Medulla oblongata (tissue), 1 donor: ENCODE measurements at regions not wholly inside any gene's neighbourhood (a gene's known extent, or its start where the extent isn't known, plus 50 kb on each side); places are given as distances from the start of the nearest gene placed in this dataset.
"Not testable (repeated sequence)": the region's sequence is repeated elsewhere in the genome, so short reads cannot be mapped to it uniquely, and the experiment has no call there.

Source experiments
- DNase-seq: peaks from one replicate; pipeline ENCODE4 v3.0.0-alpha.2; 2015; ENCODE audit errors: extremely low spot score

DNA sequence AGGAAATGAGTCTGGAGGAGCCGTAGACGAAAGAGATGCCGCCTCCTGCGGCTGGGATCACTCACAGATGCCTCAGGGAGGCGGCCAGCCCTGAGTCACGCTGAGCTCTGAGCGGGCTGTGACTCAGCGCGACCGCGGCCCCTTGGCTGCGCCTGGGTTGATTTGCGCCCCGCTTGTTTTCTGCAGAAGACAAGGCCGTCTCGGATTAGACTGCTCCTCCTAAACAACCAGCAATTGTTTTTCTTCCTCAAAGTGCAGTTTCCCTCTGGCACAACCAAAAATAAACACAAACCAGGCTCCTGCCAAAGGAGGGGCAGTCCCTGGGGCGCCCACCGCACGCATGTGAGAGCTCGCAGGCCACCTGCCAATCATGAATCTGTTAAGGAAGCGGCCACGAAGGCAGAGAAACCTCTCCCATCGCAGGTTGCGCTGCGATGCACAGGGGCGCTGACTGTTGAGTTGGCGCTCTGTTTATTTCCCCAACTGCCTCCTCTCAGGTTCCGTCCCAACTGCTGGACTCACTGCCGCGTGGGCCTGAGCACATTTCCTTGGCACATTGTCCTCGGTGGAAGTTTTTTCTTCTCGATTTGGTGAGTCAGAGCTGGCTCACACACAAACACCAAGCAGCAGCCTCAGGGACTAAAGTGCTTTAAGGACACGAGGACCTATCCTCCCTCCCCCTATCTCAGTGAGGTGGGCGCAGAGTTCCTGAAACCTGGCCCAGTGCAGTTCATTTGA is 85.2 kb upstream of the NDUFV2 start:
- DNase-seq, result peak; percentile 41

GRCh38 chr18:9017905-9018227 is 84.6 kb upstream of the NDUFV2 start:
- no peak for DNase-seq

DNA sequence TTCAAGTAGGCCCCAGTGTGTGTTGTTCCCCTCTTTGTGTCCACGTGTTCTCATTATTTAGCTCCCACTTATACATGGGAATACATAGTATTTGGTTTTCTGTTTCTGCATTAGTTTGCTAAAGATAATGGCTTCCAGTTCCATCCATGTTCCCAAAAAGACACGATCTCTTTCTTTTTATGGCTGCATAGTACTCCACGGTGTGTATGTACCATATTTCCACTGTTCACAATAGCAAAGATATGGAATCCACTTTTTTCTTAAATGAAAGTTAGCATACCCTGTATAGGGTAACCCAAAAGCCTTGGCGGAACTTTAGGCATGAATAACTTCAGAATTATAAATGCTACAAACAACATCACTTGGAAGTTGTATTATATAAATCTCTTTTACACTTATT is 83.4 kb upstream of the NDUFV2 start:
- no peak for DNase-seq

DNA sequence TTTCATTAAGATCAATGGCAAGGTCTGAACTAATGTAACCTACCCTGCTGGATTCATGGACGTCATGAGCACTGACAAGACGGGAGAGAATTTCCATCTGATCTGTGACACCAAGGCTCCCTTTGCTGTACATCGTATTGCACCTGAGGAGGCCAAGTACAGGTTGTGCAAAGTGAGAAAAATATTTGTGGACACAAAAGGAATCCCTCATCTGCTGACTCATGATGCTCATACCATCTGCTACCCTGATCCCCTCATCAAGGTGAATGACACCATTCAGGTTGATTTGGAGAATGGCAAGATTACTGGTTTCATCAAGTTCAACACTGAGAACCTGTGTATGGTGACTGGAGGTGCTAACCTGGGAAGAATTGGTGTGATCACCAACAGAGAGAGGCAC is 82.3 kb upstream of the NDUFV2 start:
- DNase-seq, result no peak

DNA sequence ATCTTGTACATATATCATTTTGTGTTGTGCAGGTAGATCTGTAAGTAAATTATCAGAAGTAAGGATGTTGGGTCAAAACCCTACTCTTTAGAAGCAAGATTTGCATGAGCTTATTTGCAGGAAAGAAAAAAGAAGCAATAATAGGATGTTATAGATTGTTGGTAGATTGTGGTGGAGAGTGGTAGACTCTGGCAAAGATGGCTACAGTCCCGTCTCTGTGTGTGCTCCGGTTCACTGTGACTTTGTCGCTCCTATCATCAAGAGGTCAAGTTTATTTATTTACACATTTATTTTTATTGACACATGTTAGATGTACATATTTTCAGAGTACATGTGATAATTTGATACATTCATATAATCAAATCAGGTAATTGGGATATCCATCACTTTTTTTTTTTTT is 81.0 kb upstream of the NDUFV2 start:
- DNase-seq, result no peak

- no peak for DNase-seq
Observed at GRCh38 chr18:9022397-9023155, 79.9 kb upstream of the NDUFV2 start.

DNA sequence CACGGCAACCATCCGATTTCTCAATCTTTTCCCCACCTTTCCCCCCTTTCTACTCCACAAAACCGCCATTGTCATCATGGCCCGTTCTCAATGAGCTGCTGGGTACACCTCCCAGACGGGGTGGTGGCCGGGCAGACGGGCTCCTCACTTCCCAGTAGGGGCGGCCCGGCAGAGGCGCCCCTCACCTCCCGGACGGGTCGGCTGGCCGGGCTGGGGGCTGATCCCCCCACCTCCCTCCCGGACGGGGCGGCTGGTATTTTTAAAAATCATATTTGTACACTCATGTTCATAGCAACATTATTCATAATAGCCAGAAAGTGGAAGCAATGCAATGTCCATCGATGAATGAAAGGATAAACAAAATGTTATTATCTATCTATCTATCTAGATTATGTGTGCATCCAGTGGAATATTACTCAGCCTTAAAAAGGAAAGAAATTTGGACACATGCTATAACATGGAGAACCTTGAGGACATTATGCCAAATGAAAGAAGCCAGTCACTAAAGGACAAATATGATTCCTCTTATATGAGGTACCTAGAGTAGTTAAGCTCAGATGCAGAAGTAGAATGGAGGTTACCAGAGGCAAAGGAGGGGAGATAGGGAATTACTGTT is 78.4 kb upstream of the NDUFV2 start:
- not testable (repeated sequence) for DNase-seq

DNA sequence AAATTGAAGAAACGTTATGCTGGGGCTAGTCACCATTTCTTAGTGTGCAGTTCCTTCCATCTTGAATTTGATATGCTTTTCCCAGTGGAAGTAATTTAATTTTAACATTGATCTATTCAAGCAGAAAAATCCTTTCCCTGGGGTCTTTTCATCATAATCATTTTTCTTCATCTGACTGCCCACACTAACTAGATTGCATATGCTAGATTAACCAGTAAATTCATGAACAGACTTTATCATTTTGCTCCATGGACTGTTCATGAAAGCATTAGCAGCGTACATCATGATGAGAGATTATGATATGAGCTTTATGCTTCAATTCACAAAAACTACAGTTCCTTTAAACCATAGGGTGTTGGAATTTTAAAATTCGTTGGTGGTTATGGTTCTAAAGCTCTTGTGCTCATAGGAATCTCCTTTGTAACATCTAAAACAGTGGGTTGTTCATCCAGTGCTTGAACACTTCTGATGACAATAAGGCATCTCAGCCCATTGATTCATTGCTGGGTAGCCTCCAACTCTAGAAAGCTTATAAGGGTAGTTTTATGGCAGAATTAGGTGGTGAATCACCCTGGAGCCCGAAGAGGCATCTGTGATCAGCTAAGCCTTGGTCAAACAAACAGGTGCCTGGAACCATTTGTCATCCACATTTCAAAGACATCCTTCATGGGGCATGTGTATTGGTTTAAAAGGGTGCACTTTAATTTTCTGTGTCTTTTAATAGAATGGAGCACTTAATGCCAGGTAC is 77.2 kb upstream of the NDUFV2 start:
- no peak for DNase-seq

DNA sequence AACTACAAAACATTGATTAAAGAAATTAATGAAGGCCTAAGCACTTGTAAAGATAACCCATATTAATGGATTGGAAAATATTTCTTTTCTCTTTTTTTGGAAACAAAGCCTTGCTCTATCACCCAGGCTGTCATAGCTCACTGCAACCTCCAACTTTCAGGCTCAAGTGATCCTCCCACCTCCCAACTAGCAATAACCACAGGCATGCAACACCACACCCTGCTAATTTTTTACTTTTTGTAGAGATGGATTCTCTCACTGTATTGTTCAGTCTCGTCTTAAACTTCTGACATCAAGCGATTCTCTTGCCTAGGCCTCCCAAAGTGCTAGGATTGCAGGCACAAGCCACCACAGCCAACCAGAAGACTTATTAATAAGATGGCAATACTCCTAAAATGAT is 73.4 kb upstream of the NDUFV2 start:
- DNase-seq, result no peak

DNA sequence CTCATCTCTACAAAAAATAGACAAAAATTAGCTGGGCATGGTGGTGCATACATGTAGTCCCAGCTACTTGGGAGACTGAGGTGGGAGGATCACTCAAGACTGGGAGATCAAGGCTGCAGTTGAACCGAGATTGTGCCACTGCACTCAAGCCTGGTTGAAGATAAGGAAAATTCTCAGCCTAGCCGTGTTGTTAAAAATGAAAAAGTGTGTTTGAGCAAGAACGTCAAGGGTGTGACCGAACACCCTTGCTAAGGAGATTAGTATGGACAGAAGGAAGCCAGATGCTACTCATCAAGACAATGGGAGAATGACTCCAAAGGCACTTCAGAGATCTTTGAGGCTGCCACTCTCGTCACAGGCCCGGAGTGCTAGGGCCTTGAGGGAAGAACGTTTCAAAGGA is 70.0 kb upstream of the NDUFV2 start:
- no peak for DNase-seq

DNA sequence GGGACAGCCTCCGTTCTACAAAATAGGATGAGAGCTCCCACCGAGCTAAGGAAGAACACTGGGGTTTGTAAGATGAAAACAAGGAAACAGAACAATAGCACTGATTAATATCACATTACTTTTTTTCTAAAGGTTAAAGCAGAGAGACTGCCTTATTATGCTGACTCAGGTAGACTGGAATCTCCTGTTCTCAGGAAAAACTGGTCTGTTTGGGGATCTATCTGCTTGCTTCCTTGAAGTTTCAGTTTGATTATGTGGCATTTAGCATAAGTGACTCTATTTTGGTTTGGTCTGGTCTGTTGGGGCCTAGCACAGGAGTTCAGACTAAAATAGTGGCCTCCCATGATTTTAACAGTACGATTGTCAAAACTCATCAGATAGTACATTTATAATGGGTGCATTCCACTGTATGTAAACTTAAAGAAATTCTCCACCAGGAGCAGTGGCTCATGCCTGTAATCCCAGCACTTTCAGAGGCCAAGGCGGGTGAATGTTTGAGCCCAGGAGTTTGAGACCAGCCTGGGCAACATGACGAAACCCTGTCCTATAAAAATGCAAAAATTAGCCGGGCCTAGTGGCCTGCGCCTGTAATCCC is 64.1 kb upstream of the NDUFV2 start:
- DNase-seq, result no peak

DNA sequence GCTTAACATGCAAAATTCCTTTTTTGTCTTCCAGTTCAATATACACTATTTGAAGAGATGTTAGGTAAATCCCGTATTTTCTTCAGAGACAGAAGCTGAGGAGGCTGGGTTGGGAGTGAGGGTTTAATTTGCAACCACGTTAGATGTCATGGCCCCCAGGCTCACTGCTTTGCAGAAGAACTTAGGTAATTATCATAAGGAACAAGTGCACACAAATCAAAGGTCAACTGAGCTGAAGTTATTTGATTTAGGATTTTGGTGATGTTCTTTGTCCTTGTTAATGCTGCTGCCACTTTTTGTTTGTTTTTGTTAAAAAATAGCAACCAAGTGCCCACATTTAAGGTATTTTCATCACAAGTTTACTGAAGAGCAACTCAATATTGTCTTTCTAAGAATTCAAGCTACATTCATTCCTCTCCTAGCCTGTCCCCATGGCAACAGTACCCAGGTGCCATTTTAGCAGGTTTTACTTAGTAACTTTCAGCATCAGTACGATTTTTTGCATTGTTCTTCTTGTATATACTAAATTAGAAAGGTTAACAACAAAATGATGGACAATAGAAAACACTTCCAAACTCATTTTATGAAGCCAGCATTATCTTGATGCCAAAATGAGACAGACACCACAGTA is 62.9 kb upstream of the NDUFV2 start:
- DNase-seq, result no peak

- DNase-seq, result no peak
Observed at GRCh38 chr18:9042766-9043481, 59.6 kb upstream of the NDUFV2 start.

DNA sequence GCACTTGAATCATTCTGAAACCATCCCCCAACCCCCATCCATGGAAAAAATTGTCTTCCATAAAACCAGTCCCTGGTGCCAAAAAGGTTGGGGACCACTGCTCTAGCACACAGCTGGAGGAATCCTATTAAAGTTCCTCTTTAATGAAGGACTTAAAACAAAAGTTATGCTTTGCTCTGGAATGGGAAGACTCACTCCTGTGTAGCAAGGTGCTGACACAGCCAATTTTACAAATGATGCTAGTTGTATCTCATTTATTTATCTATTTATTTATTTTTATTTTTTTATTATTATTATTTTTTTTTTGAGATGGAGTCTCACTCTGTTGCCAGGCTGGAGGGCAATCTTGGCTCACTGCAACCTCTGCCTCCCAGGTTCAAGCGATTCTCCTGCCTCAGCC is 58.9 kb upstream of the NDUFV2 start:
- DNase-seq, result no peak

DNA sequence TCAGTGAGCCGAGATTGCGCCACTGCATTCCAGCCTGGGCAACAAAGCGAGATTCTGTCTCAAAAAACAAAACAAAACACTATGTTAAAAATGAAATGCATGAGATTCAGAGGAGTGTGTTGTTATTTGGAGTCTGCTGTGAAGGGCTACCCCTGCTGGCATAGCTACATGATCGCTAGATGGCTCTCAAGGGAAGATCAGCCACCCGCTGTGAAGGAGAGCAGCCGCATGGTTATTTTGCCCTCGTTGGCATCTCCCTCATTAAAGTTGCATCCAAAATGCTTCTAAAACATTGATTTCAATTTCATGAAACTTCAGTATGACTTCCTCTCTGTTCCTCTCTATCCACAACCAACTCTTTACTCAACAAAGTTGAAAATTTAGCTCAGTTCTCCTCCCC is 54.8 kb upstream of the NDUFV2 start:
- no peak for DNase-seq

DNA sequence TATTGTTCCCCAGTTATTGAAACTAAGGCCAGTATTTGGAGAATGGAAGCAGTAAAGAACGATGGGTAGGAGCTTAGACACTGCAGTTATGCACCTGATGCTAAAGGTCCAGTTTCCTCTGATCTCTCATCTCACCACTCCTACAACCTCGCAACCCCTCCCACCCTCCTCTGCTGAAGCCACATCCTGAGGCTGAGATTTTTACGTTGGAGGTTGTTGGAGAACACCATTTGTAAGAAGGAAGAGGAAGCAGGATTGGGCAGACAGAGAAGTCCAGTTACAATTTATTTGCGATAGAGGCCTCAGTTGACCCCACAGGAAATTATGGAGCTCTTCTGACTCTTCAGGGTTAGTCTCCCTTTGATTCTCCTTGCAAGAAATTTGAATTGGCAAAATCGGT is 54.3 kb upstream of the NDUFV2 start:
- no peak for DNase-seq

GRCh38 chr18:9048808-9049494 is 53.5 kb upstream of the NDUFV2 start:
- DNase-seq, result no peak

- no peak for DNase-seq
Observed at GRCh38 chr18:9049495-9049809, 53.0 kb upstream of the NDUFV2 start.

- DNase-seq, result not testable (repeated sequence)
Observed at GRCh38 chr18:9050628-9051284, 51.7 kb upstream of the NDUFV2 start.
